Activated T-cell treated with anti-CD3 and anti-CD28 coated beads for 24 hours (primary cell): ENCODE measurements at regions not wholly inside any gene's neighbourhood (a gene's known extent, or its start where the extent isn't known, plus 50 kb on each side); places are given as distances from the start of the nearest gene placed in this dataset.

Source experiments
- DNase-seq: peaks from one replicate; pipeline ENCODE4 v3.0.0-alpha.2; 2020; ENCODE audit warnings: low read depth

- DNase-seq, result no peak
Observed at GRCh38 chr1:58136387-58136786, 410.1 kb downstream of the OMA1 start.

GRCh38 chr1:58135821-58136321, 410.7 kb downstream of the OMA1 start:
- DNase-seq, result no peak

- DNase-seq, result no peak
Observed at GRCh38 chr1:58133562-58133961, 413.0 kb downstream of the OMA1 start.

GRCh38 chr1:58123051-58123450, 423.5 kb downstream of the OMA1 start:
- DNase-seq, result no peak

GRCh38 chr1:58119971-58120370, 426.6 kb downstream of the OMA1 start:
- no peak for DNase-seq

GRCh38 chr1:58116284-58116683, 430.2 kb downstream of the OMA1 start:
- DNase-seq, result no peak

- no peak for DNase-seq
Observed at GRCh38 chr1:58109646-58110200, 436.8 kb downstream of the OMA1 start.

GRCh38 chr1:58108783-58109182, 437.7 kb downstream of the OMA1 start:
- no peak for DNase-seq

GRCh38 chr1:58107943-58108342, 438.6 kb downstream of the OMA1 start:
- DNase-seq, result no peak

GRCh38 chr1:58104960-58105359, 441.6 kb downstream of the OMA1 start:
- no peak for DNase-seq

- no peak for DNase-seq
Observed at GRCh38 chr1:58096714-58097113, 449.8 kb downstream of the OMA1 start.

GRCh38 chr1:58095183-58095582, 451.3 kb downstream of the OMA1 start:
- DNase-seq, result no peak

GRCh38 chr1:58094221-58094620, 452.3 kb downstream of the OMA1 start:
- DNase-seq, result no peak

GRCh38 chr1:58090640-58091039, 455.9 kb downstream of the OMA1 start:
- no peak for DNase-seq

- no peak for DNase-seq
Observed at GRCh38 chr1:58089898-58090534, 456.5 kb downstream of the OMA1 start.

- no peak for DNase-seq
Observed at GRCh38 chr1:58084266-58084665, 462.3 kb downstream of the OMA1 start.

- DNase-seq, result no peak
Observed at GRCh38 chr1:58082596-58082995, 463.9 kb downstream of the OMA1 start.

- no peak for DNase-seq
Observed at GRCh38 chr1:58076258-58076657, 470.3 kb downstream of the OMA1 start.

GRCh38 chr1:58075188-58075578, 471.3 kb downstream of the OMA1 start:
- no peak for DNase-seq

GRCh38 chr1:58072450-58072849, 474.1 kb downstream of the OMA1 start:
- DNase-seq, result no peak

- no peak for DNase-seq
Observed at GRCh38 chr1:58067082-58067481, 479.4 kb downstream of the OMA1 start.

- DNase-seq, result no peak
Observed at GRCh38 chr1:58065520-58065919, 481.0 kb downstream of the OMA1 start.

- no peak for DNase-seq
Observed at GRCh38 chr1:58064166-58064565, 482.4 kb downstream of the OMA1 start.

- no peak for DNase-seq
Observed at GRCh38 chr1:58063095-58063494, 483.4 kb downstream of the OMA1 start.
